K562 (cell line): ENCODE measurements at regions not wholly inside any gene's neighbourhood (a gene's known extent, or its start where the extent isn't known, plus 50 kb on each side); places are given as distances from the start of the nearest gene placed in this dataset.

Source experiments
- ATAC-seq: fragments of 200-7000 bp; cut with Tn5 transposase; 3 replicates; pipeline ENCODE4 v1.9.1; 2020; ENCODE audit warnings: moderate library complexity
- BruUV-seq: library from RNA; stranded (reverse); fragments of 400-500 nt; replicated peaks from 2 replicates; lab custom pipeline; 2021; lab: Mats Ljungman, UMichigan
- CTCF ChIA-PET: fragments of 300-600 bp; formaldehyde crosslinking; extraction: SDS; loops from one replicate; lab custom pipeline; 2021; ENCODE audit warnings: low intra/inter-chr PET ratio; lab: Yijun Ruan, JAX
- POLR2A ChIA-PET: fragments of 300-600, 350-650 bp; sonication (Branson Sonifier 250); formaldehyde crosslinking; extraction: SDS; loops from one replicate; lab custom pipeline; 2021; ENCODE audit warnings: antibody characterized with exemption, inconsistent platforms; lab: Yijun Ruan, JAX
- DNase-seq, 4 experiments: peaks; one replicate each; pipeline versions ENCODE4 v3.0.0 to v3.0.0-alpha.2; 2011 to 2018; ENCODE audit warnings: low spot score in 3 of 4, mixed read lengths in 3 of 4; ENCODE audit errors: extremely low read depth in 1 of 4
- FAIRE-seq: peaks from 2 replicates; lab custom pipeline; 2011; peaks lifted over from hg19 to GRCh38; lab: Jason Lieb, UNC
- H2AFZ ChIP-seq: 2 replicates; pipeline ENCODE4 v1.6.0; 2011; ENCODE audit warnings: low read depth, low read length, control low read depth, inconsistent platforms
- H3K27ac ChIP-seq: fragments of 200-600 bp; 3 replicates; pipeline ENCODE4 v1.8.0; 2011; ENCODE audit warnings: low read depth, mild to moderate bottlenecking, control low read depth, inconsistent platforms, low read length, moderate library complexity, mixed read lengths; ENCODE audit errors: extremely low read depth
- H3K27me3 ChIP-seq, 2 experiments: fragments of 300-600 bp in 1 of 2; 2 replicates in 1 of 2; 3 replicates in 1 of 2; pipeline versions ENCODE4 v1.6.0 to v1.8.0; 2011; ENCODE audit warnings: inconsistent platforms in 2 of 2, low read length in 2 of 2, mild to moderate bottlenecking in 1 of 2, mixed read lengths in 1 of 2, moderate library complexity in 1 of 2; ENCODE audit not compliant: control insufficient read depth in 2 of 2, insufficient read depth in 2 of 2
- H3K36me3 ChIP-seq: fragments of 300-600 bp; 3 replicates; pipeline ENCODE4 v1.8.0; 2011; ENCODE audit warnings: mild to moderate bottlenecking, low read length, inconsistent platforms; ENCODE audit not compliant: control insufficient read depth, insufficient read depth
- H3K4me1 ChIP-seq, 2 experiments: fragments of 200-600 bp in 1 of 2; replicated peaks in 1 of 2; 2 replicates in 1 of 2; 3 replicates in 1 of 2; pipeline versions ENCODE4 v1.5.1 to v1.8.0; 2011; ENCODE audit warnings: inconsistent platforms in 2 of 2, low read length in 2 of 2, mild to moderate bottlenecking in 1 of 2, mixed read lengths in 1 of 2, moderate library complexity in 1 of 2; ENCODE audit not compliant: control insufficient read depth in 2 of 2, insufficient read depth in 2 of 2
- H3K4me2 ChIP-seq: 2 replicates; pipeline ENCODE4 v1.6.1; 2011; ENCODE audit warnings: low read length, control low read depth, inconsistent platforms, mixed read lengths; ENCODE audit not compliant: insufficient read depth
- H3K4me3 ChIP-seq: fragments of 200-600 bp; sonication (generic), shearing (Covaris generic); 2 replicates; pipeline ENCODE4 v1.5.1; 2016; ENCODE audit warnings: control low read depth, inconsistent platforms
- H3K79me2 ChIP-seq: fragments of 200-600 bp; 3 replicates; pipeline ENCODE4 v1.8.0; 2011; ENCODE audit warnings: low read length, inconsistent platforms; ENCODE audit not compliant: control insufficient read depth, insufficient read depth
- H3K9ac ChIP-seq, 2 experiments: 2 replicates each; pipeline versions ENCODE4 v1.6.0 to v1.6.1; 2011; ENCODE audit warnings: low read depth in 2 of 2, low read length in 2 of 2, control low read depth in 1 of 2, inconsistent platforms in 1 of 2, mild to moderate bottlenecking in 1 of 2, mixed read lengths in 1 of 2; ENCODE audit not compliant: insufficient read depth in 1 of 2
- H3K9me1 ChIP-seq: one replicate; pipeline ENCODE4 v1.6.0; 2011; ENCODE audit warnings: inconsistent platforms, mild to moderate bottlenecking, low read length, moderate library complexity; ENCODE audit not compliant: control insufficient read depth, insufficient read depth
- H3K9me3 ChIP-seq: replicated peaks from 2 replicates; pipeline ENCODE4 v1.5.1; 2011; ENCODE audit warnings: low read depth, low read length, inconsistent platforms; ENCODE audit not compliant: control insufficient read depth, insufficient read depth
- H4K20me1 ChIP-seq: replicated peaks from 2 replicates; pipeline ENCODE4 v1.6.1; 2011; ENCODE audit warnings: low read length, inconsistent platforms, mixed read lengths; ENCODE audit not compliant: control insufficient read depth, insufficient read depth
- BHLHE40 ChIP-seq: IDR thresholded peaks from 2 replicates; pipeline ENCODE4 v1.6.1; 2011; ENCODE audit warnings: low read length, improper control_type of control experiment
- CBX1 ChIP-seq: sonication (generic); IDR thresholded peaks from 2 replicates; pipeline ENCODE4 v1.6.1; 2016; ENCODE audit warnings: antibody characterized with exemption, low read depth, mild to moderate bottlenecking
- ELK3 ChIP-seq: fragments of 450-650 bp; formaldehyde crosslinking; IDR thresholded peaks from 2 replicates; pipeline ENCODE4 v1.4.0; 2020; ENCODE audit warnings: mild to moderate bottlenecking
- GATA2 ChIP-seq: sonication (generic); formaldehyde crosslinking; IDR thresholded peaks from 2 replicates; pipeline ENCODE4 v1.4.0; 2020; ENCODE audit warnings: mild to moderate bottlenecking, missing genetic modification reagents
- GATAD2B ChIP-seq: fragments of 450-650 bp; IDR thresholded peaks from 2 replicates; pipeline ENCODE4 v1.6.1; 2017; ENCODE audit warnings: mild to moderate bottlenecking, borderline replicate concordance
- HNRNPUL1 ChIP-seq: fragments of 200-400 bp; formaldehyde crosslinking; IDR thresholded peaks from 2 replicates; pipeline ENCODE4 v1.6.1; 2017; ENCODE audit warnings: low read length
- JUND ChIP-seq, 2 experiments: IDR thresholded peaks; 2 replicates in 1 of 2; 3 replicates in 1 of 2; pipeline ENCODE4 v1.6.1; 2011; ENCODE audit warnings: borderline replicate concordance in 2 of 2, low read depth in 2 of 2, low read length in 2 of 2, improper control_type of control experiment in 1 of 2, missing biosample characterization in 1 of 2, missing genetic modification characterization in 1 of 2, missing genetic modification reagents in 1 of 2
- KLF6 ChIP-seq: fragments of 250-450 bp; sonication (Bioruptor Pico); IDR thresholded peaks from 2 replicates; pipeline ENCODE4 v1.4.0; 2020; ENCODE audit warnings: mild to moderate bottlenecking, moderate library complexity, borderline replicate concordance
- NR3C1 ChIP-seq: sonication (generic); formaldehyde crosslinking; IDR thresholded peaks from 2 replicates; pipeline ENCODE4 v1.8.1; 2022; ENCODE audit warnings: missing genetic modification reagents
- PHB2 ChIP-seq: fragments of 450-650 bp; IDR thresholded peaks from 2 replicates; pipeline ENCODE4 v1.6.1; 2017; ENCODE audit warnings: low read depth
- POLR2B ChIP-seq: fragments of 450-650 bp; IDR thresholded peaks from 2 replicates; pipeline ENCODE4 v1.6.1; 2018; ENCODE audit warnings: low read depth; ENCODE audit not compliant: partially characterized antibody
- TAF1 ChIP-seq: IDR thresholded peaks from 2 replicates; pipeline ENCODE4 v1.6.1; 2011; ENCODE audit warnings: mild to moderate bottlenecking, low read length, moderate library complexity; ENCODE audit not compliant: insufficient read depth, control insufficient read depth, severe bottlenecking; ENCODE audit errors: extremely low read depth
- USF2 ChIP-seq: sonication (generic); formaldehyde crosslinking; IDR thresholded peaks from 2 replicates; pipeline ENCODE4 v1.5.0; 2020; ENCODE audit warnings: missing genetic modification reagents
- ZBTB34 ChIP-seq: fragments of 250-450 bp; sonication (Bioruptor Pico); IDR thresholded peaks from 2 replicates; pipeline ENCODE4 v1.8.0; 2021; ENCODE audit warnings: mild to moderate bottlenecking, moderate library complexity
- ZNF311 ChIP-seq: fragments of 250-450 bp; sonication (Bioruptor Pico); IDR thresholded peaks from 2 replicates; pipeline ENCODE4 v1.4.0; 2020; ENCODE audit warnings: mild to moderate bottlenecking, moderate library complexity
- ZNF699 ChIP-seq: fragments of 250-450 bp; sonication (Bioruptor Pico); IDR thresholded peaks from 2 replicates; pipeline ENCODE4 v1.8.0; 2021; ENCODE audit warnings: mild to moderate bottlenecking, moderate library complexity; ENCODE audit not compliant: insufficient replicate concordance
- ZNF79 ChIP-seq: fragments of 250-450 bp; sonication (Bioruptor Pico); IDR thresholded peaks from 2 replicates; pipeline ENCODE4 v1.4.0; 2020; ENCODE audit warnings: low read depth, mild to moderate bottlenecking, moderate library complexity
- WGBS: fragments of 100-300 bp; shearing (Covaris generic); methylation state at CpG from one replicate; pipeline ENCODE4 v1.1.6; 2016; ENCODE audit warnings: low coverage, mixed read lengths; ENCODE audit not compliant: insufficient coverage; ENCODE audit errors: missing lambda C conversion rate; 5-methylcytosine and 5-hydroxymethylcytosine counted together
- in situ Hi-C: fragments of 300-500 bp; cut with MboI; formaldehyde crosslinking; loops from 4 replicates; pipeline ENCODE4 v1.15.0; 2018; ENCODE audit warnings: inconsistent platforms, mixed read lengths
- intact Hi-C: fragments of 100-400 bp; cut with micrococcal nuclease; formaldehyde crosslinking; loops from 2 replicates; pipeline ENCODE4 v1.14.2; 2022

- no peak overlapping the region for H3K9ac ChIP-seq
- no peaks in the 10 kb centered on the region for H4K20me1 ChIP-seq
- no peak overlapping the region for H3K4me2 ChIP-seq
- H3K79me2 ChIP-seq = no peaks in the 10 kb centered on the region
- WGBS = 0% methylated on average over 2 of the region's 2 CpGs
- no peaks in the 10 kb centered on the region for H3K27me3 ChIP-seq
- FAIRE-seq = no peak
- no peak for DNase-seq
- no peak overlapping the region for H3K27ac ChIP-seq
- ChIA-PET CTCF (interaction anchor here (0.6 kb wide), 1 partner anchor 142 kb away, joined by 4 read pairs; no protein-coding TSS in a partner anchor), POLR2A (no interaction called here)
- no peak for ATAC-seq
- H3K4me3 ChIP-seq = no peak overlapping the region
- H3K4me1 ChIP-seq = no peaks in the 10 kb centered on the region
- in situ Hi-C loops = no loop called here
- H3K9me3 ChIP-seq = no peaks in the 10 kb centered on the region
- no peak overlapping the region for H2AFZ ChIP-seq
- TF ChIP-seq NR3C1 (CRISPR knock-in tag) (no peak), ELK3 (CRISPR knock-in tag) (no peak), GATA2 (CRISPR knock-in tag) (no peak), USF2 (CRISPR knock-in tag) (no peak), POLR2B (no peak), ZNF699 (no peak), PHB2 (no peak), ZNF311 (no peak), TAF1 (no peak), HNRNPUL1 (no peak), ZNF79 (no peak), GATAD2B (no peak), BHLHE40 (no peak), CBX1 (no peak), JUND (IDR thresholded peaks at IDR 0.05; ENCODE audit: borderline replicate concordance, low read depth, low read length) (no peak), JUND (tag; IDR thresholded peaks at IDR 0.05; ENCODE audit: borderline replicate concordance, low read depth, low read length) (no peak), KLF6 (no peak), ZBTB34 (CRISPR knock-in tag) (no peak)
- no peaks in the 10 kb centered on the region for H3K9me1 ChIP-seq
- no peaks in the 10 kb centered on the region for H3K36me3 ChIP-seq
- intact Hi-C loops = no loop called here
- BruUV-seq = no TSS peak
Observed at GRCh38 chr3:106688464-106688863, 688.8 kb upstream of the CCDC54 start.
